ENCODE measurements at regions not wholly inside any gene's neighbourhood (a gene's known extent, or its start where the extent isn't known, plus 50 kb on each side); places are given as distances from the start of the nearest gene placed in this dataset.

DNA sequence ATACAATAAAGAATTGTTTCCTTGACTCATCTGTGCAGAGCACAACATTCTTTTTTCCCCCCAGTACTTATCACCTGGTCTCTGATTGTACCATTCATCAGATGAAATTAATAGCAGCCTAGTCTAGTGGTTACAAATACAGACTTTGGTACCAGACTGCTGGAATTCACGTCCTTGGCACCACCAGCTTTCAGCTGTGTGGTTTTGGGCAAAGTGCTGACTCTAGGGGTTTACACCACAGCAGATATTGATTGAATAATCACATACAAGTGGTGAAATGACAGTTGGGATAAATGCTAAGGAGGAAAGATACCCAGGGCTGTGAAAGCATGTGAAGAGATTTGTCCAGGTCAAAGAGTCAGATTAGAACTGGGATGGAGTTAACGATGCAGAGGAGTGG lies 79.3 kb upstream of the ATP10B start:
- TF ChIP-seq, protein P1, sequence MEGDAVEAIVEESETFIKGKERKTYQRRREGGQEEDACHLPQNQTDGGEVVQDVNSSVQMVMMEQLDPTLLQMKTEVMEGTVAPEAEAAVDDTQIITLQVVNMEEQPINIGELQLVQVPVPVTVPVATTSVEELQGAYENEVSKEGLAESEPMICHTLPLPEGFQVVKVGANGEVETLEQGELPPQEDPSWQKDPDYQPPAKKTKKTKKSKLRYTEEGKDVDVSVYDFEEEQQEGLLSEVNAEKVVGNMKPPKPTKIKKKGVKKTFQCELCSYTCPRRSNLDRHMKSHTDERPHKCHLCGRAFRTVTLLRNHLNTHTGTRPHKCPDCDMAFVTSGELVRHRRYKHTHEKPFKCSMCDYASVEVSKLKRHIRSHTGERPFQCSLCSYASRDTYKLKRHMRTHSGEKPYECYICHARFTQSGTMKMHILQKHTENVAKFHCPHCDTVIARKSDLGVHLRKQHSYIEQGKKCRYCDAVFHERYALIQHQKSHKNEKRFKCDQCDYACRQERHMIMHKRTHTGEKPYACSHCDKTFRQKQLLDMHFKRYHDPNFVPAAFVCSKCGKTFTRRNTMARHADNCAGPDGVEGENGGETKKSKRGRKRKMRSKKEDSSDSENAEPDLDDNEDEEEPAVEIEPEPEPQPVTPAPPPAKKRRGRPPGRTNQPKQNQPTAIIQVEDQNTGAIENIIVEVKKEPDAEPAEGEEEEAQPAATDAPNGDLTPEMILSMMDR (IDR thresholded peaks at IDR 0.05): no peak
- TF ChIP-seq ZFX (IDR thresholded peaks at IDR 0.05; ENCODE audit: borderline replicate concordance): no peak

Measured in 22Rv1 (cell line).